Stimulated activated CD8-positive, alpha-beta memory T cell treated with anti-CD3 and anti-CD28 coated beads, Interleukin-12 subunit alpha, Interleukin-12 subunit beta, amount 100 ng/mL, for 24 hours (primary cell): ENCODE measurements at regions not wholly inside any gene's neighbourhood (a gene's known extent, or its start where the extent isn't known, plus 50 kb on each side); places are given as distances from the start of the nearest gene placed in this dataset.

Experiments used
- DNase-seq: peaks from one replicate; pipeline ENCODE4 v3.0.0-alpha.2; 2020; ENCODE audit errors: extremely low read depth

GRCh38 chr14:34246206-34246605 is 215.8 kb downstream of the SPTSSA start:
- DNase-seq, result no peak

- DNase-seq, result no peak
These were observed 218.6 kb downstream of the SPTSSA start for GRCh38 chr14:34243401-34243800.

GRCh38 chr14:34243001-34243400 is 219.0 kb downstream of the SPTSSA start:
- DNase-seq, result no peak

GRCh38 chr14:34241185-34241711 is 220.8 kb downstream of the SPTSSA start:
- DNase-seq, result no peak

GRCh38 chr14:34238610-34239009 is 223.4 kb downstream of the SPTSSA start:
- DNase-seq, result no peak

- DNase-seq, result no peak
These were observed 224.4 kb downstream of the SPTSSA start for GRCh38 chr14:34237677-34238076.

GRCh38 chr14:34237081-34237480 is 225.0 kb downstream of the SPTSSA start:
- DNase-seq, result no peak

GRCh38 chr14:34235643-34236300 is 226.3 kb downstream of the SPTSSA start:
- no peak for DNase-seq

- DNase-seq, result no peak
These were observed 227.8 kb downstream of the SPTSSA start for GRCh38 chr14:34234258-34234657.

- no peak for DNase-seq
These were observed 228.4 kb downstream of the SPTSSA start for GRCh38 chr14:34233619-34234018.

GRCh38 chr14:34232790-34233189 is 229.2 kb downstream of the SPTSSA start:
- DNase-seq, result no peak

- DNase-seq, result no peak
These were observed 230.4 kb downstream of the SPTSSA start for GRCh38 chr14:34231626-34232025.

- no peak for DNase-seq
These were observed 232.9 kb downstream of the SPTSSA start for GRCh38 chr14:34229140-34229539.

GRCh38 chr14:34228650-34228976 is 233.4 kb downstream of the SPTSSA start:
- no peak for DNase-seq

- DNase-seq, result peak; percentile 3
These were observed 234.0 kb downstream of the SPTSSA start for GRCh38 chr14:34227834-34228649.

- no peak for DNase-seq
These were observed 237.8 kb downstream of the SPTSSA start for GRCh38 chr14:34224221-34224620.

GRCh38 chr14:34223373-34224148 is 238.5 kb downstream of the SPTSSA start:
- DNase-seq, result no peak

GRCh38 chr14:34222867-34223266 is 239.2 kb downstream of the SPTSSA start:
- DNase-seq, result no peak

GRCh38 chr14:34222122-34222521 is 239.9 kb downstream of the SPTSSA start:
- no peak for DNase-seq

GRCh38 chr14:34220921-34221320 is 241.1 kb downstream of the SPTSSA start:
- no peak for DNase-seq

- DNase-seq, result no peak
These were observed 241.7 kb downstream of the SPTSSA start for GRCh38 chr14:34220378-34220706.

- no peak for DNase-seq
These were observed 242.2 kb downstream of the SPTSSA start for GRCh38 chr14:34219661-34220377.
